Astrocyte (in vitro differentiated cells and primary cell): ENCODE measurements at regions not wholly inside any gene's neighbourhood (a gene's known extent, or its start where the extent isn't known, plus 50 kb on each side); places are given as distances from the start of the nearest gene placed in this dataset.
A peak's percentile ranks its signal among the peaks of the same experiment; 100 is the strongest.

ENCODE experiments used
- CTCF ChIP-seq: IDR thresholded peaks from 2 replicates; pipeline ENCODE4 v1.5.1; 2011; ENCODE audit warnings: low read depth, mild to moderate bottlenecking, inconsistent platforms, low read length, moderate library complexity; ENCODE audit not compliant: insufficient read depth
- EZH2 ChIP-seq: IDR thresholded peaks from 2 replicates; pipeline ENCODE4 v1.6.1; 2012; ENCODE audit warnings: mild to moderate bottlenecking, low read length, inconsistent platforms; ENCODE audit not compliant: insufficient read depth

- peak; percentile 27 for TF ChIP-seq CTCF
- TF ChIP-seq EZH2: no peak
Measured at GRCh38 chr6:103273048-103273447, 1586.7 kb downstream of the HACE1 start.
